Sigmoid colon (tissue), 6 donors: ENCODE measurements at regions not wholly inside any gene's neighbourhood (a gene's known extent, or its start where the extent isn't known, plus 50 kb on each side); places are given as distances from the start of the nearest gene placed in this dataset.

Experiments used
- DNase-seq: peaks from one replicate; pipeline ENCODE4 v3.0.0-alpha.2; 2019
- H3K27ac ChIP-seq, 4 donors: fragments of 200-600 bp; sonication (generic); one replicate each; pipeline ENCODE4 v1.5.1; 2016 to 2019; ENCODE audit warnings: mild to moderate bottlenecking in 1 of 4
- H3K27me3 ChIP-seq, 3 donors: fragments of 200-600 bp; sonication (generic); one replicate each; pipeline ENCODE4 v1.5.1; 2019; ENCODE audit warnings: mild to moderate bottlenecking in 1 of 3
- H3K36me3 ChIP-seq, 4 donors: fragments of 200-600 bp; sonication (generic); one replicate each; pipeline ENCODE4 v1.5.1; 2016 to 2019
- H3K4me1 ChIP-seq, 4 donors: fragments of 200-600 bp; sonication (generic); one replicate each; pipeline ENCODE4 v1.5.1; 2017 to 2019
- H3K4me3 ChIP-seq, 4 donors: fragments of 200-600 bp; sonication (generic); one replicate each; pipeline ENCODE4 v1.5.1; 2017 to 2019; ENCODE audit warnings: mild to moderate bottlenecking in 2 of 4, moderate library complexity in 1 of 4
- H3K9me3 ChIP-seq, 4 donors: fragments of 200-600 bp in 3 of 4; sonication (generic) in 3 of 4; one replicate each; pipeline versions ENCODE4 v1.5.1 to v1.6.1; 2013 to 2019
- EP300 ChIP-seq, 4 donors: sonication (generic); formaldehyde crosslinking; IDR thresholded peaks; one replicate each; pipeline ENCODE4 v1.6.1; 2017; ENCODE audit warnings: antibody characterized with exemption in 4 of 4
- POLR2A ChIP-seq, 2 donors: fragments of 450-650 bp; IDR thresholded peaks; one replicate each; pipeline ENCODE4 v1.6.1; 2016; ENCODE audit warnings: antibody characterized with exemption in 2 of 2, mild to moderate bottlenecking in 2 of 2, moderate library complexity in 2 of 2
- POLR2AphosphoS5 ChIP-seq, 4 donors: sonication (generic); formaldehyde crosslinking; IDR thresholded peaks; one replicate each; pipeline ENCODE4 v1.6.1; 2017; ENCODE audit warnings: antibody characterized with exemption in 4 of 4
- WGBS, 2 donors: extraction: QIAGEN DNeasy Blood & Tissue Kit; methylation state at CpG; one replicate each; pipeline ENCODE4 v1.1.7; 2013; 5-methylcytosine and 5-hydroxymethylcytosine counted together
- intact Hi-C: fragments of 100-400 bp; cut with DNase I; formaldehyde crosslinking; loops from one replicate; pipeline ENCODE4 v1.15.1; 2023
- TF ChIP-seq, protein P1 (sequence below), 4 experiments: fragments of 450-650 bp in 3 of 4; fragments of 200-600 bp in 1 of 4; IDR thresholded peaks; one replicate each; pipeline ENCODE4 v1.5.1; 2016 to 2019; ENCODE audit warnings: antibody characterized with exemption in 4 of 4, mild to moderate bottlenecking in 3 of 4, moderate library complexity in 2 of 4
- donor health status: healthy with polysubstance abuse.
- donor health status: healthy.

DNA sequence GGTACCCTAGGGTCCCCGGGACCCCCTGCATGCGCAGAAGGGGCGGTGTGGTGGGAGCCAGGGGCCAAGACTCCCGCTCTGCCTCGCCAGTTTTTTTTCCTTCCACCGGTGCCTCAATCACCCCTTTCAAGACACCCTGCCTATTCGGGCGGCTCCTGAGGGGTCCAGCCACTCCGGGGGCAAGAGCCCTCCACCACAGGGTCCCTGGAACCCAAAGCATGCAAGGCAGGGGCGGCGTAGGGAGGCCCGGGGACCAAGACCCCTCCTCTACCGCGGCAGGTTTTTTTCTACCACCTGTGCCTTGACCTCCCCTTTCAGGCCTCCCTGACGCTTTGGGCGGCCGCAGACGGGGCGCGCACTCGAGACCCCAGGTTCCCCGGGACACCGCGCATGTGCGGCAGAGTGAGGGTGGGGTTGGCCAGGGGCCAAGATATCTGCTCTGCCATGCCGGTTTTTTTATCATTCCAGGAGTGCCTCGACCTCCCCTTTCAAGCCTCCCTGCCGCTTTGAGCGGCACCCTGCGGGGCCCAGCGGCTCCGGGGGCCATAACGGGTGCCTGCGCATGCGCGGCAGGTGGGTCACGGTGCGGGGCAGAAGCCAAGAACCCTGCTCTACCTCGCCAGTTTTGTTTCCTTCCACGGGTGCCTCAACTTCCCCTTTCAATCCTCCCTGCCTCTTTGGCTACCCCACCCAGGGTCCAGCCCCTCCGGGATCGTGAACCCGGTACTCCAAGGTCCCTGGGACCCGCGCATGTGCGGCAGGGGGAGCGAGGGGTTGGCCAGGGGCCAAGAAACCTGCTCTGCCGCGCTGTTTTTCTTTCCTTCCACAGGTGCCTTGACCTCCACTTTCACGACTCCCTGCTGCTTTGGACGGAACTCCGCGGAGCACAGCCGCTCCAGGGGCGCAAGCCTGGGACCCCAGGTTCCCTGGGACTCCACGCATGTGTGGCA, 328.1 kb downstream of the ALG10 start:
- H3K4me1 ChIP-seq, result no peaks in the 10 kb centered on the region
- peaks cover 2 to 53% (median 9%) of the 10 kb centered on the region in 3 donors for H3K27me3 ChIP-seq
- no peak for DNase-seq
- H3K27ac ChIP-seq, result no peak overlapping the region
- intact Hi-C loops, result no loop called here
- TF ChIP-seq, protein P1, sequence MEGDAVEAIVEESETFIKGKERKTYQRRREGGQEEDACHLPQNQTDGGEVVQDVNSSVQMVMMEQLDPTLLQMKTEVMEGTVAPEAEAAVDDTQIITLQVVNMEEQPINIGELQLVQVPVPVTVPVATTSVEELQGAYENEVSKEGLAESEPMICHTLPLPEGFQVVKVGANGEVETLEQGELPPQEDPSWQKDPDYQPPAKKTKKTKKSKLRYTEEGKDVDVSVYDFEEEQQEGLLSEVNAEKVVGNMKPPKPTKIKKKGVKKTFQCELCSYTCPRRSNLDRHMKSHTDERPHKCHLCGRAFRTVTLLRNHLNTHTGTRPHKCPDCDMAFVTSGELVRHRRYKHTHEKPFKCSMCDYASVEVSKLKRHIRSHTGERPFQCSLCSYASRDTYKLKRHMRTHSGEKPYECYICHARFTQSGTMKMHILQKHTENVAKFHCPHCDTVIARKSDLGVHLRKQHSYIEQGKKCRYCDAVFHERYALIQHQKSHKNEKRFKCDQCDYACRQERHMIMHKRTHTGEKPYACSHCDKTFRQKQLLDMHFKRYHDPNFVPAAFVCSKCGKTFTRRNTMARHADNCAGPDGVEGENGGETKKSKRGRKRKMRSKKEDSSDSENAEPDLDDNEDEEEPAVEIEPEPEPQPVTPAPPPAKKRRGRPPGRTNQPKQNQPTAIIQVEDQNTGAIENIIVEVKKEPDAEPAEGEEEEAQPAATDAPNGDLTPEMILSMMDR (IDR thresholded peaks at IDR 0.05), result no peak
- TF ChIP-seq EP300 (IDR thresholded peaks at IDR 0.05) (no peak), POLR2AphosphoS5 (IDR thresholded peaks at IDR 0.05) (no peak), POLR2A (IDR thresholded peaks at IDR 0.05) (no peak)
- H3K4me3 ChIP-seq, result no peak overlapping the region
- H3K36me3 ChIP-seq, result no peaks in the 10 kb centered on the region
- H3K9me3 ChIP-seq, result peaks cover 0 to 21% (median 3%) of the 10 kb centered on the region in 4 donors
- WGBS, 2 donors, result 70 to 74% methylated on average over 56 of the region's 56 CpGs

DNA sequence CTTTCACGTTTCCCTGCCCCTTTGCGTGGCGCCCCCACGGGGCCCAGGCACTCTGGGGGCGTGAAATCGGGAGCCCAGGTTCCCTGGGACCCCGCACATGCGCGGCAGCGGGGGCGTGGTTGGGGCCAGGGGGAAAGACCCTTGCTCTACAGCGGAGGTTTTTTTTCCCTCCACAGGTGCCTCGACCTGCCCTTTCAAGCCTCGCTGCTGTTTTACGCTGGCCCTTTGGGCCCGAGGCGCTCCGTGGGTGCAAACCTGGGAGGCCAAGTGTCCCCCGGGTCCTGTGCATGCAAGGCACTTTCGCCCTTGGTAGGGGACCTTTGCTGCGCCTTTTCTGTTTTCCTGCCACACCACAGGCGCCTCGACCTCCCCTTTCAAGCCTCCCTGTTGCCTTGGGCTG, 329.8 kb downstream of the ALG10 start:
- H3K27me3 ChIP-seq, result peaks cover 2 to 62% (median 9%) of the 10 kb centered on the region in 3 donors
- TF ChIP-seq EP300 (IDR thresholded peaks at IDR 0.05), result no peak
- no peak for TF ChIP-seq POLR2A (IDR thresholded peaks at IDR 0.05)
- TF ChIP-seq POLR2AphosphoS5 (IDR thresholded peaks at IDR 0.05), result no peak
- TF ChIP-seq, protein P1 (IDR thresholded peaks at IDR 0.05), result no peak
- DNase-seq, result no peak
- intact Hi-C loops, result no loop called here
- no peak overlapping the region for H3K4me3 ChIP-seq
- H3K36me3 ChIP-seq, result no peaks in the 10 kb centered on the region
- no peak overlapping the region for H3K27ac ChIP-seq
- WGBS, 2 donors, result 68 to 76% methylated on average over 23 of the region's 23 CpGs
- H3K4me1 ChIP-seq, result no peaks in the 10 kb centered on the region
- peaks cover 0 to 18% (median 3%) of the 10 kb centered on the region in 4 donors for H3K9me3 ChIP-seq

DNA sequence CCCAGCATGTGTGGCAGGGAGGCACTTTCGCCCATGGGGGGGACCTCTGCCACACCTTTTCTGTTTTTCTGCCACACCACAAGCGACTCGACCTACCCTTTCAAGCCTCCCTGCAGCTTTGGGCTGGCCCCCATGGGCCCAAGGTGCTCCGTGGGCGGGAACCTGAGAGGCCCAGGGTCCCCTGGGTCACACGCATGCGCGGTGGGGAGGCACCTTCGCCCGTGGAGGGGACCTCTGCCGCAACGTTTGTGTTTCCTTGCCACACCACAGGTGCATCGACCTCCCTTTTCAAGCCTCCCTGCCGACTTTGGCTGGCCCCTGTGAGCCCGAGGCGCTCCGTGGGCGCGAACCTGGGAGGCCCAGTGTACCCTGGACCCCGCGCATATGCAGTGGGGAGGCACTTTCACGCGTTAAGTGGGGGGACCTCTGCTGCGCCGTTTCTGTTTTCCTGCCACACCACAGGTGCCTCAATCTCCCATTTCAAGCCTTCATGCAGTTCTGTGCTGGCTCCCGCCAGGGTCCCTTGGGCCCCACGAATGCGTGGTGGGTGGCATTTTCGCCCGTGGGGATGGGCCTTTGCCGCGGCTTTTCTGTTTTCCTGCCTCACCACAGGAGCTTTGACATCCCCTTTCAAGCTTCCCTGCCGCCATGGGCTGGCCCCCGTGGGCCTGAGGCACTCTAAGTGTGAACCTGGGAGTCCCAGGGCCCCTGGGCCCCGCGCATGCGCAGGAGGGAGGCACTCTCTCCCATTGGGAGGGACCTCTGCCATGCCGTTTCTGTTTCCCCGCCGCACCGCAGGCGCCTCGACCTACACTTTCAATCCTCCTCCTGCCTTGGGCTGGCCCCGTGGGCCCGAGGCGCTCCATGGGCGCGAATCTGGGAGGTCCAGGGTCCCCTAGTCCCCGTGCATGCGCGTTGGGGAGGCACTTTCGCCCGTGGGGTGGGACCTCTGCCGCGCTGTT, 332.2 kb downstream of the ALG10 start:
- no peak overlapping the region for H3K27ac ChIP-seq
- no peaks in the 10 kb centered on the region for H3K36me3 ChIP-seq
- H3K27me3 ChIP-seq, result peaks cover 2 to 72% (median 6%) of the 10 kb centered on the region in 3 donors
- intact Hi-C loops, result no loop called here
- no peaks in the 10 kb centered on the region for H3K4me1 ChIP-seq
- WGBS, 2 donors, result 64 to 78% methylated on average over 55 of the region's 55 CpGs
- peaks cover 0 to 25% (median 3%) of the 10 kb centered on the region in 4 donors for H3K9me3 ChIP-seq
- no peak overlapping the region for H3K4me3 ChIP-seq
- no peak for DNase-seq
- TF ChIP-seq POLR2A (IDR thresholded peaks at IDR 0.05) (no peak), POLR2AphosphoS5 (IDR thresholded peaks at IDR 0.05) (no peak), EP300 (IDR thresholded peaks at IDR 0.05) (no peak)
- TF ChIP-seq, protein P1 (IDR thresholded peaks at IDR 0.05), result no peak

DNA sequence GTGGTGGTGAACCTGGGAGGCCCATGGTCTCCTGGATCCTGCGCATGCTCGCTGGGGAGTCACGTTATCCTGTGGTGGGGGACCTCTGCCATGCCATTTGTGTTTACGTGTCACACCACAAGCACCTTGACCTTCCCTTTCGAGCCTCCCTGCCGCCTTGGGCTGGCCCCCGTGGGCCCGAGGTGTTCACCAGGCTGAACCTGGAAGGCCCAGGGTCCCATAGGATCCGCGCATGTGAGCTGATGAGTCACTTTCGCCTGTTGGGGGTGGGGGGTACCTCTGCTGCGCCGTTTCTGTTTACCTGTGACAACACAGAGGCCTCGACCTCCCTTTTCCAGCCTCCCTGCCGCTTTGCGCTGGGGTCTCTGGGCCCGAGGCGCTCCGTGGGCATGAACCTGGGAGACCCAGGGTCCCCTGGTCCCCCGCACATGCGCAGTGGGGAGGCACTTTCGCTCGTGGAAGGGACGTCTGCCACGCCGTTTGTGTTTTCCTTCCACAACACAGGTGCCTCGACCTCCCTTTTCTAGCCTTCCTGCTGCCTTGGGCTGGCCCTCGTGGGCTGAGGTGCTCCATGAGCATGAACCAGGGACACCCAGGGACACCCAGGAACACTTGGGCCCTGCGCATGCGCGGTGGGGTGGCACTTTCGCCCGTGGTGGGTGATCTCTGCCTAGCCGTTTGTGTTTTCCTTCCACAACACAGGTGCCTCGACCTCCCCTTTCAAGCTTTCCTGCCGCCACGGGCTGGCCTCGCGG, 334.1 kb downstream of the ALG10 start:
- Histone ChIP-seq H3K36me3 (no peaks in the 10 kb centered on the region), H3K27me3 (peaks cover 0 to 78% (median 2%) of the 10 kb centered on the region in 3 donors), H3K4me1 (no peaks in the 10 kb centered on the region), H3K4me3 (no peak overlapping the region), H3K9me3 (peaks cover 0 to 19% (median 5%) of the 10 kb centered on the region in 4 donors), H3K27ac (no peak overlapping the region)
- no peak for DNase-seq
- whole genome bisulfite sequencing, 2 donors, result 75 to 80% methylated on average over 39 of the region's 39 CpGs
- TF ChIP-seq, protein P1 (IDR thresholded peaks at IDR 0.05), result no peak
- TF ChIP-seq POLR2A (IDR thresholded peaks at IDR 0.05), result no peak
- no peak for TF ChIP-seq EP300 (IDR thresholded peaks at IDR 0.05)
- no peak for TF ChIP-seq POLR2AphosphoS5 (IDR thresholded peaks at IDR 0.05)
- intact Hi-C loops, result no loop called here
